ENCODE measurements at regions not wholly inside any gene's neighbourhood (a gene's known extent, or its start where the extent isn't known, plus 50 kb on each side); places are given as distances from the start of the nearest gene placed in this dataset.
"Not testable (repeated sequence)": the region's sequence is repeated elsewhere in the genome, so short reads cannot be mapped to it uniquely, and the experiment has no call there.

DNA sequence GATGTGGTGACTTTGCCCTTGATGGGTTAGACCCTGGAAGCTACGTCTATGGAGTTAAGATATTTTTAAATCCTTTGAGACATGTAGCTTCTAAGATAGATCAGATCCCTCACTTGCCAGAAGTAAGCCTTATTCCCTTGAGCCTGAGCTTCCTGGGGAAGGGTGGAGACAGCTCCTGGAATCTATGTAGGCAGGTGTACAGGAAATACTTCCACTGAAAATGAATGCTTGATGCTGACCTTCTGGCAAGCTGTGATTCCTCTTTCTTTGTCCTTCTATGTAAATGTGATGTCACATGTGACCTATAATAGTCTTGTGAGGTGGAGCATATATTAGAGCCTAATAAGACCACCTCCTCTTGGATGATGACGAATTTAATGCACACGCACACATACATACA lies 1152.0 kb upstream of the ACO1 start:
- DNase-seq: no peak

DNA sequence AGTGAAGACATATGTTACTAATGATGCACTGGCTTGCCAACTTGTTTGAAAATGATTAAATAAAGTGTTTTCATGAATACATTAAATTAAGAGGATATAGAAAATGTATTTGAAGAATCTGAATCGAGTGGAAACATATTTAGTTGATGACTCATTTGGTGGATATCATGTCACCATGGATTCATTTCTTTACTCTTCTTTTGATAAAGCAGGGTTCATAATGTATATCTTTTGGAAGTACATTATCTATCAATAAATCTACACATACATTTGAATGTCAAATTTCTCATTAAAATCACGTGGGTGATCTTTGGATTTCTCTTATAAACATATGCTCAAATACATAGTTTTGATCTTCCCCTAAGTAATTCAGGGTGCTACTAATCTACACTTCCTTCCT lies 1148.1 kb upstream of the ACO1 start:
- DNase-seq: no peak

GRCh38 chr9:31243386-31243785 lies 1141.1 kb upstream of the ACO1 start:
- DNase-seq: no peak

GRCh38 chr9:31248156-31248555 lies 1136.3 kb upstream of the ACO1 start:
- DNase-seq: no peak

GRCh38 chr9:31251386-31251785 lies 1133.1 kb upstream of the ACO1 start:
- DNase-seq: no peak

DNA sequence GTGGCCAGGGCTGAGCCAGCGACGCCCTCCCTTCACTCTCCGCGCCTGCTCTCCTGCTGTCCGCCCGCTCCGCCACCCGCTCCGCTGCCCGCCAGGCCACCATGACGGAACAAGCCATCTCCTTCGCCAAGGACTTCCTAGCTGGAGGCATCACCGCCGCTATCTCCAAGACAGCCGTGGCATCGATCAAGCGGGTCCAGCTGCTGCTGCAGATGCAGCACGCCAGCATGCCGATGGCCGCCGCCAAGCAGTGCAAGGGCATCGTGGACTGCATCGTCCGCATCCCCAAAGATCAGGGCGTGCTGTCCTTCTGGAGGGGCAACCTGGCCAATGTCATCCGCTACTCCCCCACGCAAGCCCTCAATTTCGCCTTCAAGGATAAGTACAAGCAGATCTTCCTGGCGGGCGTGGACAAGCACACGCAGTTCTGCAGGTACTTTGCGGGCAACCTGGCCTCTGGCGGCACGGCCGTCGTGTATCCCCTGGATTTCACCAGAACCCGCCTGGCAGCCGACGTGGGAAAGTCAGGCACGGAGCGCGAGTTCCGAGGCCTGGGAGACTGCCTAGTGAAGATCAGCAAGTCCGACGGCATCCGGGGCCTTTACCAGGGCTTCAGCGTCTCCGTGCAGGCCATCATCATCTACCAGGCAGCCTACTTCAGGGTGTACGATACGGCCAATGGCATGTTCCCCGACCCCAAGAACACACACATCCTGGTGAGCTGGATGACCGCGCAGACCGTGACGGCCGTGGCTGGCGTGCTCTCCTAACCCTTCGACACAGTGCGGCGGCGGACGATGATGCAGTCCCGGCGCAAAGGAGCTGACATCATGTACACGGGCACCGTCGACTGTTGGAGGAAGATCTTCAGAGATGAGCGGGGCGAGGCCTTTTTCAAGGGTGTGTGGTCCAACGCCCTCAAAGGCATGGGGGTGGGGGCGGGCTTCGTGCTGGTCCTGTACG lies 1130.4 kb upstream of the ACO1 start:
- no peak for DNase-seq

- no peak for DNase-seq
These were observed 1129.2 kb upstream of the ACO1 start for GRCh38 chr9:31255211-31255610.

DNA sequence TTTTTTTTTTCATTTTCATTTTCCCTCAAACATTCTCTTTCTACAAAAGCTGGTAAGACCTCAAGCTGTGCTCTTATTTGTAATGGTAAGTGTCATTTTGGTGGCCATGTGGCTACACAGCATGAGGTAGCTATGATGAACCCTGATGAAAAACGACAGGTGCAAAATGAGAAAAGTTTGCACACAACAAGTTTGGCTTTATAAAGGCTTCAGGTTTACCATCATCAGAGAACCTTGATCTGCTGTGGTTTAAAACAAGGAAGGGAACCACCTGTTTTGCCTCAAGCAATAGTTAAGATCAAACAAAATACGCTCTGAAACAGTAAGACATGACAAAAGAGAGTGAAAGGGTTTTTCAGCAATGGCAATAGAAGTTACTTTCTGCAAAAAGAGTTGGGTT lies 1124.6 kb upstream of the ACO1 start:
- peak in 1 of 2 donors; percentile 48 for DNase-seq

DNA sequence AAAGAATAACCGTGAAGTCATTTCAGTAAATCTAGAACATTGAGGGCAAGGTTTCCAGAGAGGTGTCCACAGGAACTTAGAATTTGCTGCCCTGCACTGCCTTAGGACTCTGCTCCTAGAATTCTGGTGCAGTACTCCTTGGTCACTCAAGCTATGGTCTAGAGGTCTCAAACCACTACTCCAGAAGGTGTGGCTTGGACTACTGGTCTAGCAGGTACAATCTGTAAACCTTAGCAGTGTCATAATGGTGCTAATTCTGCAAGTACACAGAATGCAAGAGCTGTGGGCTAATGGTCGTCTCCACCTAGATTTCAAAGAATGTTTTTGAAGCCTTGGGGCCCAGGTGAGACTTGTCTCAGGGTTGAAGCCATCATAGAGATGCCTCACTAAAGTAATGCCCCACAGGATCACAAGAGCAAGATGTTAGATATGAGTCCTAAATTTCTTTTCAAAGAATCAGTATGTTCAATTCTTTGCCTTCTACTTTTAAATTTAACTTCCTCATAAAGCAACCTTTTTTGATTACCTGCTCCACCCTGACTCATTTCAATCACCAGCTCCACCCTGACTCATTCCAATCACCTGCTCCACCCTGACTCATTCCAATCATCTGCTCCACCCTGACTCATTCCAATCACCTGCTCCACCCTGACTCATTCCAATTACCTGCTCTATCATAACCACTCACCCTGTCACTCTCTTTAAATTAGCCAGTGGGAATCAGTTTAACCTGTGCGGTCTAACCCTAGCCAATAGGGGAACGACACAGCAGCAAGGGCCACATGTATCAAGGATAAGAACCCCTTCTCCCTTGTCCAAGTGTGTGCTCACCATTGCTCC lies 1111.8 kb upstream of the ACO1 start:
- no peak for DNase-seq

- DNase-seq: no peak
These were observed 1109.0 kb upstream of the ACO1 start for GRCh38 chr9:31275419-31275818.

- DNase-seq: no peak
These were observed 1093.7 kb upstream of the ACO1 start for GRCh38 chr9:31290731-31291130.

DNA sequence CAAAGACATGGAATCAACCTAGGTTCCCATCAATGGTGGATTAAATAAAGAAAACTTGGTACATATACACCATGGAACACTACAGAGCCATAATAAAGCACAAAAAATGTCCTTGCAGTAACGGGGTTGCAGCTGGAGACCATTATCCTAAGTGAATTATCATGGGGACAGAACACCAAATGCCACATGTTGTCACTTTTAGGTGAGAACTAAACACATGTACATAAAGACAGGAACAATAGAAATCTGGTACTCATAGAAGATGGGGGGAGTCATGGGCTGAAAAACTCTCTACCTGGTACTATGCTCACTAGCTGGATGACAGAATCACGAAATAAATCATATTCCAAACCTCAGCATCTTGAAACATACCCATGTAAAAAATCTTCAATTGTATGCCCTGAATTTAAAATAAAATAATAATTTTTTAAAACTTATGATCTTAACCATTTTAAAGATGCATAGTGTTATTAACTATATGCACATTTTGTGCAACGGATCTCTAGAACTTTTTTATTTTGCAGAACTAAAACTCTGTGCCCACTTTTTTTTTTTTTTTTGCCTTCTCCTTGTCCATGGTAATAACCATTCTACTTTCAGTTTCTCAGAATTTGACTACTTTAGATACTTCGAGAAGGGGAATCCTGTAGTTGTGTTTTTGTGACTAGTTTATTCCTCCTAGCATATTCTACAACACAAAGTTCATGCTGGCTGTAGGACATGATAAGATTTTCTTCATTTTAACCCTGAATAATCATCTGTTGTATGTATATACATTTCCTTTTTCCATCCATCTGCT lies 1081.6 kb upstream of the ACO1 start:
- no peak for DNase-seq

GRCh38 chr9:31304576-31304975 lies 1079.9 kb upstream of the ACO1 start:
- no peak for DNase-seq

GRCh38 chr9:31314241-31314640 lies 1070.2 kb upstream of the ACO1 start:
- no peak for DNase-seq

DNA sequence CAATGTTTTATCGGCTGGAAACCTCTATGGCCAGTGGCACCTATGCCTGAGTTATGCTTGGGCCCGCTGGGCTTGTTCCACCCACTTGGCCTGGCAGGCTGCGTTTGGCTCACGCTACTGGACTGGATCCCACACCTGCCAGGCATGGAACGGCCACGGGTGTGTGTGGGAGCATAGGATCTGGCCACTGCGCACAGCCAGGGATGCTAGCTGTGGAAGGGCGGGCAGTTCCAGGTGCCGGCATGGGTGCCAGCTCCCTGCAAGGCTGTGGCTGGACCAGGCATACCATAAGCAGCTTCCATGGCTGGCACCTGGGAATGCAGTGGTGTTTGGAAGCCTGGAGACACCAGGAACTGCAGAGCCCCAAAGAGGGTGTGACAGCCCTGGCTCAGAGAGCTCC lies 1063.9 kb upstream of the ACO1 start:
- DNase-seq: no peak

- DNase-seq: no peak
These were observed 1063.2 kb upstream of the ACO1 start for GRCh38 chr9:31321256-31321655.

- DNase-seq: no peak
These were observed 1062.8 kb upstream of the ACO1 start for GRCh38 chr9:31321686-31322085.

GRCh38 chr9:31323726-31324444 lies 1060.6 kb upstream of the ACO1 start:
- DNase-seq: peak in 1 of 2 donors; percentile 33

DNA sequence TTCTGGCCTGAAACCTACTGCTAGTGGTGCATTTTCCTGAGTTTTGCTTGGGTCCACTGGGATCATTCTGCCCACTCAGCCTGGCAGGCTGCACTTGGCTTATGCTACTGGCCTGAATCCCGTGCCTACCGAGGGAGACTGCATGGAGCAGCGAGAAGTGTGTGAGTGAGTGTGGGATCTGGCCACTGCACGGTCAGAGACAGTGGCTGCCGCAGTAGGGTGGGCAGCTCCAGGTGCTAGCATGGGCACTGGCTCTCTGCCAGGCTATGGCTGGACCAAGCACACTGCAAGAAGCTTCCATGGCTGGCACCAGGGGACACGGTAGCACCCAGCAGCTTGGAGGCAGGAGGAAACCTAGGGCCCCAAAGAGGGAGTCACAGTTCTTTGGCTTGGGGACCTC lies 1058.7 kb upstream of the ACO1 start:
- DNase-seq: no peak

DNA sequence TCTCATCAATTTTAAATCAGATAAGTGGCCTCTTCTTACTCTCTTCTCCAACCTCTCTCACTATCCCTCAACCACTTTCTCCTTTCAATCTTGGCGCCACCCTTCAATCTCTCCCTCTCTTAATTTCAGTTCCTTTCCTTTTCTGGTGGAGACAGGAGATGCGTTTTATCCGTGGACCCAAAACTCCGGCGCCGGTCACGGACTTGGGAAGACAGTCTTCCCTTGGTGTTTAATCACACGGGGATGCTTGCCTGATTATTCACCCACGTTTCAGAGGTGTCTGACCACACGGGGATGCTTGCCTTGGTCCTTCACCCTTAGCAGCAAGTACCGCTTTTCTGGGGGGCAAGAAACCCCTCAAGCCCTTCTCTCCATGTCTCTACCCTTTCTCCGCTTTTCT lies 1057.6 kb upstream of the ACO1 start:
- DNase-seq: not testable (repeated sequence)

DNA sequence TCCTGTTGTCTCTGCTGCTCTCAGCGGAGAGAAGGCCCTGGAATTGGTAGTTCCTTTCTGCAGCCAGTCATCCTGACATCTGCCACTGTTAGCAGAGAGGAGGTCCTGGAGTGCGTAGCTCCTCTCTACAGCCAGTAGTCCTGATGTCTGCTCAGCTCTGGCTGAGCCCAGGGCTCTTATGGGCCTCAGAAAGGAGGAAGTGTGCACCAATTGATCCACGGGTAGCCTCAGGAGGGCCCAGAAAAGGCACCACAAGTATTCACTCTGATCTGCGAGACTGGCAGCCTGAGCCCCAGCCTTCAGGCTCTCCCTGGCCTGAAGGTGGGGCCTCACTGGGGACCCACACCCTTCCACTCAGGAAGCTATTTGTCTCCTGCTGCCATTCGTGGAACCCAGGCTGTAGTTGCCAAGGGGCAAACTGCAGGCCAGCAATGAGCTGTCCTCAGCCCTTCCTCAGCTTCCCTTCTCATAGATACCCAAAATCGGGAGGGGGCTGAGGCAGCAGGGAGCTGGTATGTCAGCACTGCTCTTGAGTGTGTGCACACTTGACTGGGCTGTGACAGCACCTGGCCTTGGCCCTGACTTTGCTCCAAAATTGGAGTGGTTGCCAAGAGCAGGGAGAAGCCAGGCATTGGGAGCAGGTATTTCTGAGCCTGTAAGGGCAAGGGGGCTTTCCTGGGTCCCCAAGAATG lies 1049.5 kb upstream of the ACO1 start:
- DNase-seq: no peak

Data from CD4-positive, alpha-beta T cell treated with Interferon alpha-2 for 1 hour (primary cell).